ENCODE measurements at regions not wholly inside any gene's neighbourhood (a gene's known extent, or its start where the extent isn't known, plus 50 kb on each side); places are given as distances from the start of the nearest gene placed in this dataset.

DNA sequence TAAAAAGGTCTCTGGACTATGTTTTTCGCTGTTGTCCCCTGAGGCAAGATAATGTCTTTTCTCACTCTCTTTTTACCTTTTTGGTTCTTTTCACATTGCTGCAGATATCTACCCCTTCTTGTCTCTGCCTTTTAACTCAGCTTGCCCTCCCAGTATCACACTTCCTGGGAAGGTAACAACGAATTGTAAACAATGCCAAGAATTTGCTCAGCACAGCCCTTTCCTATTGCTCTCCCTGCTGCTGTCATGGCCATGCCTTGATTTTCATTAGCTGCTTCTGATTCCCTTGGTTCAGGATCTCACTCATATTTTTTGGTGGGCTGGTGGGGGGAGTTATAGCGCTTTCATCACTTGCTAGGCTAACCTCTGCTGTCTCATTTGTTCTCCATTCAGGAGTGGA, 123.1 kb upstream of the DPH6 start (continued):
- TF ChIP-seq CTCFL (IDR thresholded peaks at IDR 0.05; ENCODE audit: borderline replicate concordance, insufficient read depth, low read depth, low read length, poor library complexity, severe bottlenecking) (no peak), PREB (CRISPR knock-in tag; IDR thresholded peaks at IDR 0.05) (no peak), POLR3A (IDR thresholded peaks at IDR 0.05; ENCODE audit: borderline replicate concordance, extremely low read depth, insufficient read depth, insufficient read length) (no peak), ZNF140 (CRISPR knock-in tag; IDR thresholded peaks at IDR 0.05) (no peak), RB1 (IDR thresholded peaks at IDR 0.05; ENCODE audit: low read depth) (no peak)

DNA sequence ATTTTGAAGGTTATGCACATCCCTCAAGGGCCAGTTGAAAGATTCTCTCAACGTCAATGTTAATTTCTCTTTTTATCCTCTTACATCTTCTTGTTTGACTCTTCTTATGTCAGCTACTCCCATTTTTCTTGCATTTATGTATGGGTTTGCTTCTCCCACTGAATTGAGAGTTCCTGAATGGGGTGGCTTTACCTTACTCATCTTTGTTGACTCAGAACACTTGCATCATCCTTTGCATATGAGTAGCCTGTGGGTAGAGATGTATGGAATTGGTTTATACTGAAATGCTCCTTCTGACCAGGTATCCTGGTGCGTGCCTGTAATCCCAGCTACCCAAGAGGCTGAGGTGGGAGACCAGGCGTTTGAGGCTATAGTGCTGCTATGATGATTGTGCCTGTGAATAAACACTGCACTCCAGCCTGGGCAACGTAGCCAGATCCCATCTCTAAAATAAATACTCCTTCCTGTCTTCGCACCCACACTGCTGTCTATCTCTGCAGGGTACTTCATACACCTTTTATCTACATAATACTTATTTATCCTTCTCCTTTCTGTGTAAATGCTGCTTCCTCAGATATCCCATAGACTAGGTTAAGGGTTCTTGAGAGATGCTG, 123.6 kb upstream of the DPH6 start:
- no peaks in the 10 kb centered on the region for H3K36me3 ChIP-seq (ENCODE audit: control insufficient read depth, insufficient read depth, low read length)
- no peaks in the 10 kb centered on the region for H3K27me3 ChIP-seq (ENCODE audit: control insufficient read depth in 2 of 2, insufficient read depth in 2 of 2, low read length in 2 of 2)
- no peak overlapping the region for H3K27ac ChIP-seq (ENCODE audit: extremely low read depth, low read depth, low read length)
- WGBS (ENCODE audit: insufficient coverage, low coverage, missing lambda C conversion rate), result 45% methylated on average over 5 of the region's 5 CpGs
- ChIA-PET POLR2A (interaction anchor here (0.7 kb wide), 1 partner anchor 488 kb away, joined by 3 read pairs; no protein-coding TSS in a partner anchor), CTCF (ENCODE audit: low intra/inter-chr PET ratio) (no interaction called here)
- FAIRE-seq, result no peak
- no TSS peak for BruUV-seq (replicated peaks)
- H3K9ac ChIP-seq (ENCODE audit: insufficient read depth in 1 of 2, low read depth in 2 of 2, low read length in 2 of 2), result no peak overlapping the region
- no peaks in the 10 kb centered on the region for H3K9me3 ChIP-seq (replicated peaks; ENCODE audit: control insufficient read depth, insufficient read depth, low read depth, low read length)
- no peak for ATAC-seq
- intact Hi-C loops (cut with micrococcal nuclease) (loop anchor here (5.0 kb wide), 1 partner anchor 122 kb away; the partner anchor contains the start of gene DPH6), in situ Hi-C loops (cut with MboI) (no loop called here)
- no peaks in the 10 kb centered on the region for H3K9me1 ChIP-seq (ENCODE audit: control insufficient read depth, insufficient read depth, low read length)
- H4K20me1 ChIP-seq (replicated peaks; ENCODE audit: control insufficient read depth, insufficient read depth, low read length), result no peaks in the 10 kb centered on the region
- peaks cover 0 to 34% of the 10 kb centered on the region in 2 experiments; a peak in 3 of 5 replicates for H3K4me1 ChIP-seq (replicated peaks in 1 of 2; ENCODE audit: control insufficient read depth in 2 of 2, insufficient read depth in 2 of 2, low read length in 2 of 2)
- H3K4me2 ChIP-seq (ENCODE audit: insufficient read depth, low read length), result no peak overlapping the region
- no peak for DNase-seq (ENCODE audit: extremely low read depth in 1 of 4, low spot score in 3 of 4)
- H3K79me2 ChIP-seq (ENCODE audit: control insufficient read depth, insufficient read depth, low read length), result no peaks in the 10 kb centered on the region
- peak overlapping the region; percentile 68; the same call in 1 of the 2 replicates for H2AFZ ChIP-seq (ENCODE audit: low read depth, low read length)
- H3K4me3 ChIP-seq, result no peak overlapping the region
- TF ChIP-seq JUN (IDR thresholded peaks at IDR 0.05; ENCODE audit: borderline replicate concordance, low read depth, low read length) (0 out of 2 replicates have a peak, but pooled peaks have one; percentile 37), JUN (CRISPR knock-in tag; IDR thresholded peaks at IDR 0.05; ENCODE audit: borderline replicate concordance) (no peak), CBFA2T3 (IDR thresholded peaks at IDR 0.05) (no peak), ZNF174 (CRISPR knock-in tag; IDR thresholded peaks at IDR 0.05) (no peak), FOSL1 (tag; conservative IDR thresholded peaks at IDR 0.05) (peak; percentile 63), SAP30 (IDR thresholded peaks at IDR 0.05; ENCODE audit: borderline replicate concordance, insufficient read depth, low read depth, low read length, poor library complexity, severe bottlenecking) (no peak), BRD9 (IDR thresholded peaks at IDR 0.05; ENCODE audit: low read depth, partially characterized antibody) (no peak), NRF1 (conservative IDR thresholded peaks at IDR 0.05 in 1 of 2, IDR thresholded peaks at IDR 0.05 in 1 of 2) (no peak), CEBPB (tag; IDR thresholded peaks at IDR 0.05) (peak; percentile 37; the same call in 1 of the 2 replicates)
- TF ChIP-seq, protein P1, sequence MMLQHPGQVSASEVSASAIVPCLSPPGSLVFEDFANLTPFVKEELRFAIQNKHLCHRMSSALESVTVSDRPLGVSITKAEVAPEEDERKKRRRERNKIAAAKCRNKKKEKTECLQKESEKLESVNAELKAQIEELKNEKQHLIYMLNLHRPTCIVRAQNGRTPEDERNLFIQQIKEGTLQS (IDR thresholded peaks at IDR 0.05), result peak; percentile 86
- TF ChIP-seq, protein P1 (CRISPR knock-in tag; conservative IDR thresholded peaks at IDR 0.05), result no peak
